AG04450 (cell line): ENCODE measurements at regions not wholly inside any gene's neighbourhood (a gene's known extent, or its start where the extent isn't known, plus 50 kb on each side); places are given as distances from the start of the nearest gene placed in this dataset.

Experiments used
- CTCF ChIA-PET: fragments of 300-600, 350-600 bp; formaldehyde crosslinking; extraction: SDS; loops from one replicate; lab custom pipeline; 2022; ENCODE audit warnings: antibody characterized with exemption, inconsistent platforms; lab: Charles Lee
- POLR2A ChIA-PET: fragments of 350-600 bp; formaldehyde crosslinking; extraction: SDS; loops from one replicate; lab custom pipeline; 2021; ENCODE audit warnings: antibody characterized with exemption, inconsistent platforms; lab: Yijun Ruan, JAX
- DNase-seq: peaks from one replicate; pipeline ENCODE4 v3.0.0-alpha.2; 2011; ENCODE audit warnings: low read depth, low spot score
- H3K27ac ChIP-seq: one replicate; pipeline ENCODE4 v1.5.1; 2012; ENCODE audit warnings: low read depth, low read length, control low read depth
- H3K27me3 ChIP-seq: one replicate; pipeline ENCODE4 v1.6.0; 2012; ENCODE audit warnings: low read length; ENCODE audit not compliant: control insufficient read depth, insufficient read depth
- H3K4me3 ChIP-seq: 2 replicates; pipeline ENCODE4 v1.5.1; 2011; ENCODE audit warnings: mild to moderate bottlenecking, low read depth, low read length, control low read depth
- H3K9me3 ChIP-seq: 2 replicates; pipeline ENCODE4 v1.5.1; 2012; ENCODE audit warnings: low read length; ENCODE audit not compliant: control insufficient read depth, insufficient read depth
- CTCF ChIP-seq: IDR thresholded peaks from 2 replicates; pipeline ENCODE4 v1.5.1; 2011; ENCODE audit warnings: low read depth, low read length, control low read depth, inconsistent platforms

GRCh38 chr1:214983126-214983869 lies 99.2 kb upstream of the KCNK2 start:
- Histone ChIP-seq H3K27me3 (no peaks in the 10 kb centered on the region), H3K27ac (no peak overlapping the region), H3K4me3 (no peak overlapping the region), H3K9me3 (peaks cover 8% of the 10 kb centered on the region; the same call in 1 of the 2 replicates)
- POLR2A ChIA-PET, result no interaction called here
- no peak for TF ChIP-seq CTCF
- CTCF ChIA-PET, result interaction anchor here (1.4 kb wide), 1 partner anchor 10 kb away, joined by 4 read pairs; no protein-coding TSS in a partner anchor
- peak; percentile 29 for DNase-seq

DNA sequence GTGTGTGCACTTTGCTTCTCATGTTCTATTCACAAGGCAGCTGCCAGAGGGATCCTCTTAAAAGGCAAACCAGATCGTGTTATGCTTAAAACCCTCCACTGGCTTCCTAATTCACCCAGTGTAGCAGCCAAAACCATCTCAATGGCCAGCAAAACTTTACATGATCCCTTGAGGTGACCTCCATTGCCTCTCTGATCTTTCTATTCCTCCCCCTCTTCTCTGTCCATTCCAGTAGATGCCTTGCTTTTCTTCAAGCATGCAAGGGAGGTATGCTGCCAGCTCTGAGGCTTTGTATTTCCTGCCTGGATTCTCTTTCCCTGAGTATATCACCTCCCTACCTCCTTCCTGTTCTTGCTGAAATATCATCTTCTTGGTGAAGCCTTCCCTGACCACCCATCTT lies 93.2 kb upstream of the KCNK2 start:
- no peak overlapping the region for H3K4me3 ChIP-seq
- H3K9me3 ChIP-seq, result peaks cover 8% of the 10 kb centered on the region; the same call in 1 of the 2 replicates
- TF ChIP-seq CTCF, result no peak
- H3K27me3 ChIP-seq, result no peaks in the 10 kb centered on the region
- H3K27ac ChIP-seq, result peak overlapping the region; percentile 47
- ChIA-PET POLR2A (interaction anchor here (1.0 kb wide), 1 partner anchor 19 kb away, joined by 3 read pairs; no protein-coding TSS in a partner anchor), CTCF (no interaction called here)
- DNase-seq, result no peak

DNA sequence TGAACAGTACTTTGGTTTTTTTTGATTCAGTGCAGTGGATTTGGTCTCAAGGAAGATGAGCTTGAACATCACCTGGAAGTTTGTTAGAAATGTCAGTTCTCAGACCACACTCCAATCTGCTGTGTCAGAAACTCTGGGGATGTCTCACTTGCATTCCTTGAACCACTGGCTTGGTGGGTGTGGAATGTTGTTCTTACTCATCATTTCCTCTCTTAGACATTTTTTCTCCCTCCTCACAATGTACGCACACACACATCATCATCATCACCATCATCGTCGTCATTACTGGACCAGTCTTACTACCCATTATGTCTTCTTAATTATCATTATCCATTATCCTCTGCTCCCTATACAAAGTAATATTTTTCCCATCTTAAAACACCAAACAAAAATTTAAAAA lies 91.9 kb upstream of the KCNK2 start:
- peak; percentile 86 for DNase-seq
- no peak for TF ChIP-seq CTCF
- CTCF ChIA-PET, result no interaction called here
- POLR2A ChIA-PET, result interaction anchor here (1.3 kb wide), 1 partner anchor 33 kb away, joined by 5 read pairs; no protein-coding TSS in a partner anchor
- H3K9me3 ChIP-seq, result no peaks in the 10 kb centered on the region
- no peak overlapping the region for H3K4me3 ChIP-seq
- H3K27ac ChIP-seq, result no peak overlapping the region
- H3K27me3 ChIP-seq, result no peaks in the 10 kb centered on the region

- no peak overlapping the region for H3K27ac ChIP-seq
These were observed 90.7 kb upstream of the KCNK2 start for GRCh38 chr1:214991691-214992315.

More at GRCh38 chr1:214991691-214992315, 90.7 kb upstream of the KCNK2 start:
- no peak for DNase-seq
- Histone ChIP-seq H3K4me3 (no peak overlapping the region), H3K9me3 (no peaks in the 10 kb centered on the region), H3K27me3 (no peaks in the 10 kb centered on the region)
- TF ChIP-seq CTCF, result no peak
- CTCF ChIA-PET, result no interaction called here
- POLR2A ChIA-PET, result no interaction called here
